Activated T-cell treated with anti-CD3 and anti-CD28 coated beads for 24 hours (primary cell): ENCODE measurements at regions not wholly inside any gene's neighbourhood (a gene's known extent, or its start where the extent isn't known, plus 50 kb on each side); places are given as distances from the start of the nearest gene placed in this dataset.
"Not testable (repeated sequence)": the region's sequence is repeated elsewhere in the genome, so short reads cannot be mapped to it uniquely, and the experiment has no call there.

Source experiments
- DNase-seq: peaks from one replicate; pipeline ENCODE4 v3.0.0-alpha.2; 2020; ENCODE audit warnings: low read depth

DNA sequence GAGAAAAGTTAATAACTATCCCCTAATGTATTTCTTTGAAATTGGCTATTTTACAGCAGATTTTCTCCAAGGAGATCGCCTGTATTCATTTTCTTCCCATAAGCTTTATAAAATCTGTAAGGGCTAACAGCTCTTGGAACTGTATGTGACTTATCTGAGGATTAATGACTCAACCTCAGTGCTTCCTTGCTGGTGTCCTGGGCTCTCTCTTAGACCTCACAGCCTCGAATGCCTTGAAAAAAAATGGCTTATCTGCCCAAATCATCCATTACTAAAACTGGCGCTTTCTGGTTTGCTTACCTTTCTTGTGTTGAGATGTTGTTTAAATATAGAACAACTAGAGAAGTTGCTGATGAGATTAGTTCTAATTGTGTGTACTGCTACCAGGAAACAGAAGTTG lies 713.6 kb downstream of the SLC4A3 start:
- no peak for DNase-seq

DNA sequence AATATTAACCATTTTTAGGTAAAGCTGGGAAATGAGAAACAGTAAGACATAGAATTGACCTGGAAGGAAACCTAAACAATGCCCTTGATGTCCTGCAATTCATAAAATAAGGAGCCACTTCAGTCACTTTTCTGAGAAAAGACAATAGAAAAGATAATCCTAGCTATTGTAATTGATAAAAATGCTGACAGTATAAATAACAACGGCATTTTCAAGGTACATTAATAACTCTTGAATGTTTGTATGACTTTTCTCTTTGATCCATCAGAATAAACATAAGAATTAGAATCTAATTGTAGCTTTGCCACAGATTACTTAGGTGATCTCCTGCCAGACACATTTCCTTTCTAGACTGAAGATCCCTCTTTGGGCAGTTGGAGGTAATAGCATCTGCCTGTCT lies 719.5 kb downstream of the SLC4A3 start:
- DNase-seq, result no peak

GRCh38 chr2:220347626-220348025 lies 720.2 kb downstream of the SLC4A3 start:
- DNase-seq, result no peak

DNA sequence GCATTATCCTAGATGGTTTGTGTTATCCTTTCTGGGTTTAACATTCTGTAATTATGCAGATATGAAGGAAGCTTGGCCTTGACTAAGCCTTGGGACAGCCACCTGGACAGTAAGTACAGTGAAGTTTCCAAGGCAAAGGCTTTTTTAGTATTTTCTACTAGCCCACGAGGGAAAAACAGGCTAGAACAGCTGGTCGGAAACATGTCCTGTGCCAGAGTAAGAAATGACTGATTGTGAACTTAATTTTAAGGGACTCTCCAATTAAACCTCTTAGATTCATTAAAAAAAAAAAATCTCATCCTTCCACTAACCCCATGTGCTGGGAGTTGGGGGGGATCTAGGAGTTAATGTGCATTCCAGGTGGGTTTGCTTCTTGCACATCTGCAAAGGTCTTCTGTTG lies 720.8 kb downstream of the SLC4A3 start:
- DNase-seq, result no peak

DNA sequence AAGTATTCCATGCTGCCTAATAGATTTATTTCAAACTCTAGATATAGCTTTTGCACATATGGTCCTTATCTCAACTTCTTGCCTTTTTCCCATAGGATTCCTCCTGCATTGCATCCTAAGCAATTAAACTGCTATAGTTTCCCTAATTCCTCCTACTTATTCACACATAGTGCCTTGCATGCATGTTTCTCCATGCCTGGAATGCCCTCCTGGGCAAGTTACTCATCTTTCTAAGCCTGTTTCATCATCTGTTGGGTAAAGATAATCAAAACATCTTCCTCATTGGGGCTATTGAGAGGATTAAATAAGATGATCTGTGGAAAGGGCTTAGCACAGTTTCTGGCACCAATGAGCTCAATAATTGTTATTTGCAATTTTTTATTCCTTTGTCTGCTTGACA lies 726.5 kb downstream of the SLC4A3 start:
- DNase-seq, result no peak

DNA sequence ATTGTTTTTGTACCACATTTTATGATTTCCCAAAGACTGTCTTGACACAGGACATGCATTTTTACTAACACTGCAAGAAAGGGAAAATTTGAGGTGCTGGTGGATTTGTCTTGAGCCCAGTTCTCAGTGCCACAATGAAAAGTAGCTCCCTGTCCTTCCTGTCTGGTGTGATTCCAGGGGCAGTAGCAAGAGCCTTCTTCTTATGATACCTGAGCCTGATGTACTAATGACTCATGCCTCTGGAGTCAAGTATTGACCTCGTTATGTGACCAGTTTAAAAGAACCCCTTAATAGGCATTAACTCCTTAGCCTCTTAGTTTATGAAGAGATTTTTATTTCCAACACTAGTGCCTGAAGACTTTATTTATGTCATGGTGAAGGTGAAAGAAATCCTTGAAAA lies 728.6 kb downstream of the SLC4A3 start:
- no peak for DNase-seq

GRCh38 chr2:220365023-220365422 lies 737.6 kb downstream of the SLC4A3 start:
- no peak for DNase-seq

GRCh38 chr2:220366765-220367164 lies 739.3 kb downstream of the SLC4A3 start:
- no peak for DNase-seq

DNA sequence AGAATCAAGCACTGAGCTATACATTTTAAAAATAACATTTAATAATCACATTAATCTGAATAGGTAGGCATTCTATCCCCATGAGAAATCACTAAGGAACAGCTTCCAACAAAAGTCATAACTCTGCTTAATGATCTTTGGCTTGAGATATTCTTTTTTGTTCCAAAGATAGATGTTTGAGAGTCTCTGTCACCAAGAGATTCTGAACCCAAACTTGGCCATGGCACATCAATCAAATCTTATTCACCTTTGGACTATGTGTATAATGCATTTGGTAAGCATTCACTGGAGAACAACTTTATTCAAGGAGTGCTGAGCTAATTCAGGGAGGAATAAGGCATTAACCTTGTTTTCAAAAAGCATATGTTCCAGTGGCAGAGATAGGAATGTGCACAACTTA lies 743.3 kb downstream of the SLC4A3 start:
- DNase-seq, result no peak

DNA sequence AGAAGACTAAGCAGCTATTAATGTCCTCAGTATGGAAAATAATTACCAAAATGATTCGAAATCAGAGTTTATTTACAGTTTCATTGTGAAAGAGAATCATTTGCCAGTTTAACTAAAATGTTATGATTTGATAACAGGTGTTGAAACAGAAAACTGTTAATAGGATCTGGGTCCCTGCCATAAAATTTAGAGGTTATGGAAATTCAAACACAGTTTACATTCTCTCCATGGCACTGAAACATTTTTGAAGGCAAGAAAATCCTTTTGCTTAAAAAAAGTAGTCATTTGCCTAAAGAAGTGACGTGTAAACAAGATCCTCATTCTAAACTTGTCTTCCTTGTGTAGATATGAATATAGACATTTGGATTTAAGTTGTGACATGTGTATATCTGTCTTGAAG lies 743.8 kb downstream of the SLC4A3 start:
- DNase-seq, result no peak

- DNase-seq, result no peak
Observed at GRCh38 chr2:220373878-220374277, 746.4 kb downstream of the SLC4A3 start.

DNA sequence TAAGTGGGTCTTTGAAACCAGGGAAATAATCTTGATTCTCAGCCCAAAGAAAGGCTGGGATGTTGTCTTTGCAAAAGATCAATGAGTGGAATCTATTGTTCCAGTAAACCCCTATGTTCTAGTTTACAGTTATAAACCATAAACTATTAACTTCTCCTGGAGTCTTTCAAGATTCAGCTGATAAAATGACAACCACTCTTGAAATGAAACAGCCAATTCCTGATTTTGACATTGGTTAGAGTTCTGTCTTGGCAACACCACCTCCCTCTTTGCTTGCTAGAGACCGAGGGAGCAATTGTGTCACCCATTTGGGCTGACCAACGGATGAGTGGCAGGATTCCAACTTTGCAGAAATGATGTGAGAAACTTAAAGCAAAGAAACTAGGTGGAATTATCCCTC lies 746.9 kb downstream of the SLC4A3 start:
- DNase-seq, result no peak

- DNase-seq, result no peak
Observed at GRCh38 chr2:220377482-220378155, 750.2 kb downstream of the SLC4A3 start.

DNA sequence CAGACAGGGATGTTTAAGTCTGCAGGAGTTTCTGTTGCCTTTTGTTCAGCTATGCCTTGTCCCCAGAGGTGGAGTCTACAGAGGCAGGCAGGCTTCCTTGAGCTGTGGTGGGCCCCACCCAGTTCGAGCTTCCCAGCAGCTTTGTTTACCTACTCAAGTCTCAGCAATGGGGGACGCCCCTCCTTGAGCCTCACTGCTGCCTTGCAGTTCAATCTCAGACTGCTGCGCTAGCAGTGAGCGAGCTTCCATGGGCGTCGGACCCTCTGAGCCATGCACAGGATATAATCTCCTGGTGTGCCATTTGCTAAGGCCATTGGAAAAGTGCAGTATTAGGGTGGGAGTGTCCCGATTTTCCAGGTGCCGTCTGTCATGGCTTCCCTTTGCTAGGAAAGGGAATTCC lies 760.3 kb downstream of the SLC4A3 start:
- DNase-seq, result not testable (repeated sequence)

DNA sequence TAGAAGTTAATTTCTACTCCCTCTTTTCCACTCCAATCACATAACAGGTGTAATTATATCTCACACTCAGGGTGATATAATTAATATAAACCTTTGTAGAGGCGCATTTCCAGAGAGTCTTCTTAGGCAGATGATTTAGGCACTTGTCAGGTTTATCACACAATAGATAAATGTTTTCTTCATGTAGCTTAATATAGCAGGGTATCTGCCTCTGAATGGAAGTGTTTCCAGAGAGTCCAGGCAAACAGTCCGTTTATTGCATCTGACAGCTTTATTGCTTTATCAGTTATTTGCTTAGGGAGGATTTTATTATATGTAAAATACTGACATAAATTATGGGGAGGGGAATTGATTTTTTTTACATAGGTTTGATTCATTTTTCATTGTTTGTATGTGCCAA lies 766.3 kb downstream of the SLC4A3 start:
- DNase-seq, result no peak

DNA sequence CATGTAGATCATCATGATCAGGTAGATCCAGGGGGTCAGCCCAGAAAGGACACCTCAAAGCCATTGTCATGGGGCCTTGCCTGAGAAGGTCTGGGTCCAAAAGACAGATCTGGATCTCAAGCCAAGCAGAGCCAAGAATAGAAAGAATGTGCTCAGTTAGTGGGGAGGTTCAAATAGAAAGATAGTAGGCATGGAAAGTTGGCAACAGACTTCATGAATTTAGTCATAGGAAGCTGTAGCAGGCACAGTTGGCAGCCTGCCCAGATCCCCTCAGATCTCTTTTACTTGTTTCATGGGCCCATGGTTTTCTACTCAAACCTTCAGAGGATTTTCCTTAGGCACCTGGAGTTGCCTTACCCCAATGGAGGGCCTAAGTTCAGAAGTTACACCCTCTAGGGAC lies 767.0 kb downstream of the SLC4A3 start:
- no peak for DNase-seq

GRCh38 chr2:220396287-220396686 lies 768.9 kb downstream of the SLC4A3 start:
- no peak for DNase-seq

DNA sequence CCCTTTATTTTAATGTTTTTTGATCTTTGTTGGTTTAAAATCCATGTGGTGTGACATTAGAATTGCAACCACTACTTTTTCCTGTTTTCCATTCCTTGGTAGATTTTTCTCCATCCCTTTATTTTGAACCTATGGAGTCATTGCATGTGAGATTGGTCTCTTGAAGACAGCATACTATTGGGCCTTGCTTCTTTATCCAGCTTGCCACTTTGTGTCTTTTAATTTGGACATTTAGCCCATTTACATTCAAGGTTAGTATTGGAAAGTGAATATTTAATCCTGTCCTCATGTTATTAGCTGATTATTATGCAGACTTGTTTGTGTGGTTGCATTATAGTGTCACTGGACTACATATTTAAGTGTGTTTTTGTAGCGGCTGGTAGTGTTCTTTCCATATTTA lies 782.9 kb downstream of the SLC4A3 start:
- DNase-seq, result no peak

- no peak for DNase-seq
Observed at GRCh38 chr2:220417503-220417902, 790.1 kb downstream of the SLC4A3 start.

GRCh38 chr2:220419647-220420046 lies 792.2 kb downstream of the SLC4A3 start:
- DNase-seq, result no peak

- DNase-seq, result no peak
Observed at GRCh38 chr2:220420820-220421219, 793.4 kb downstream of the SLC4A3 start.

- no peak for DNase-seq
Observed at GRCh38 chr2:220422676-220423075, 795.2 kb downstream of the SLC4A3 start.

DNA sequence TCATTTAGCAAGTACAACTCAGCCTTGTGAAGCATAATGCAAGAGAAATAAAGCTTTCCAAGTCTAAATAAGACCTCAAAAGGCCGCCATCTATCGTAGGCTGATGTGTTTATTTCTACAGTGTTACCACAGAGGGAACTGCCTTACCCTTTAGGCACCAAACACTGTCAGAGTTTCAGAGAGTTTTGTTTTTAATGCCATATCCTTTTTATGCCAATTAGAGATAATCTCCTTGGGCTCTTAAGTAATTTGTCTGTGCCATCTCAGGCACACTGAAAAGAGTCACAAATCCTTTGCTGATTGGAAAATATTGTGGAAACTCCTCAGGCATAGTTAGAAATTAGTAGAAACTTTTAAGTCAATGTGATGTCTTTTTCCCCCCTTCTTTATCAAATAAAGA lies 797.1 kb downstream of the SLC4A3 start:
- no peak for DNase-seq

GRCh38 chr2:220432645-220433044 lies 805.2 kb downstream of the SLC4A3 start:
- DNase-seq, result no peak

DNA sequence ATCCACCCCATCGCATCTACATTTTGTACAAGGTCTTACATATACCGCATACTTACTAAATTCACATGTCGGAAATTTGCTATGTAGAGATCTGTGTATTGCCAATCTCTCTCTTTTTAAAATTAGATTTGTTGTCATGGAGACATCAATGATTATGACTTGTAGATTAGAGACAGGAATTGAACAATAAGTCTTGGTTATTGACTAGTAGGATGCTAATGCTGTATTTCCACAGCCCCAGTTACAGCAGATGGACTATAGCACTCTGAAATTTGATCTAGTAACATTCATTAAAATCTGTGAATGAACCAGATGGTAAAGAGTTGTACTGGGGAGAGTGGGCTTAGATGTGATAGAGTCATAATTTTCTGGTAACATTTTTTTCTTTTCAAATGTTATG lies 805.7 kb downstream of the SLC4A3 start:
- no peak for DNase-seq
